Gastroesophageal sphincter (tissue), 3 donors: ENCODE measurements at regions not wholly inside any gene's neighbourhood (a gene's known extent, or its start where the extent isn't known, plus 50 kb on each side); places are given as distances from the start of the nearest gene placed in this dataset.
A peak's percentile ranks its signal among the peaks of the same experiment; 100 is the strongest.

Experiments used
- POLR2A ChIP-seq, 2 donors: fragments of 450-650 bp; IDR thresholded peaks; one replicate each; pipeline ENCODE4 v1.6.1; 2017; ENCODE audit warnings: antibody characterized with exemption in 2 of 2, mild to moderate bottlenecking in 2 of 2, moderate library complexity in 1 of 2
- POLR2AphosphoS5 ChIP-seq: sonication (generic); formaldehyde crosslinking; IDR thresholded peaks from one replicate; pipeline ENCODE4 v1.6.1; 2017; ENCODE audit warnings: antibody characterized with exemption
- TF ChIP-seq, protein P1 (sequence below), 4 experiments: fragments of 200-600 bp in 2 of 4; fragments of 450-650 bp in 2 of 4; sonication (generic) in 1 of 4; IDR thresholded peaks; one replicate each; pipeline ENCODE4 v1.5.1; 2017 to 2019; ENCODE audit warnings: antibody characterized with exemption in 4 of 4, mild to moderate bottlenecking in 2 of 4, moderate library complexity in 2 of 4

DNA sequence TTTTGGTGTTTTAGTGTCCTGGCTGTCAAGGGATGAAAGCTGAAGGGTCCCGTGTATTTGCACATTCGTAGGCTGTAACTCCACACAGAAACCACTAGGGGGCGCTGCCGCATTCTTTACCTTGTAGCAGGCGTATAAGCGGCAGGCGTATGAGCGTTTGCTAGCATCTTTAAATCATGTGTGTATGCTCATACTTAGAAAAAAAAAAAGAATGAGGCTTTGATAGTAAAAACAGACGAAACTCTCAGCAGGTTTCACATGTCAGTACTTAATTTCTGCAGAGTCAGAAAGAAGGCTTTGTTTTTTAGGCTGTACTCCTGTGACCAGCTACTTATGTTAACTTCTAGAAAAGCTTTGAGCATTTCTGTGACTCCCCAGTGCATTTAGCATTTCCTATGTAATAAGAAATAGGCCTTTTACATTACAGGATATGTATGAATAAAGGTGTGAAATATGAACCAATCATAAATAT is 218.8 kb upstream of the ADAMTSL1 start:
- TF ChIP-seq, protein P1, sequence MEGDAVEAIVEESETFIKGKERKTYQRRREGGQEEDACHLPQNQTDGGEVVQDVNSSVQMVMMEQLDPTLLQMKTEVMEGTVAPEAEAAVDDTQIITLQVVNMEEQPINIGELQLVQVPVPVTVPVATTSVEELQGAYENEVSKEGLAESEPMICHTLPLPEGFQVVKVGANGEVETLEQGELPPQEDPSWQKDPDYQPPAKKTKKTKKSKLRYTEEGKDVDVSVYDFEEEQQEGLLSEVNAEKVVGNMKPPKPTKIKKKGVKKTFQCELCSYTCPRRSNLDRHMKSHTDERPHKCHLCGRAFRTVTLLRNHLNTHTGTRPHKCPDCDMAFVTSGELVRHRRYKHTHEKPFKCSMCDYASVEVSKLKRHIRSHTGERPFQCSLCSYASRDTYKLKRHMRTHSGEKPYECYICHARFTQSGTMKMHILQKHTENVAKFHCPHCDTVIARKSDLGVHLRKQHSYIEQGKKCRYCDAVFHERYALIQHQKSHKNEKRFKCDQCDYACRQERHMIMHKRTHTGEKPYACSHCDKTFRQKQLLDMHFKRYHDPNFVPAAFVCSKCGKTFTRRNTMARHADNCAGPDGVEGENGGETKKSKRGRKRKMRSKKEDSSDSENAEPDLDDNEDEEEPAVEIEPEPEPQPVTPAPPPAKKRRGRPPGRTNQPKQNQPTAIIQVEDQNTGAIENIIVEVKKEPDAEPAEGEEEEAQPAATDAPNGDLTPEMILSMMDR (IDR thresholded peaks at IDR 0.05): peak; percentile 93 to 97 (median 95)
- TF ChIP-seq POLR2A (IDR thresholded peaks at IDR 0.05): no peak
- no peak for TF ChIP-seq POLR2AphosphoS5
